KMS-11 (cell line): ENCODE measurements at regions not wholly inside any gene's neighbourhood (a gene's known extent, or its start where the extent isn't known, plus 50 kb on each side); places are given as distances from the start of the nearest gene placed in this dataset.

Source experiments
- H2AFZ ChIP-seq: fragments of 200-600 bp; sonication (generic); 2 replicates; pipeline ENCODE4 v1.6.1; 2016; ENCODE audit warnings: antibody characterized with exemption, mixed run types, low read depth
- H3K27ac ChIP-seq: fragments of 200-600 bp; sonication (generic); 2 replicates; pipeline ENCODE4 v1.6.1; 2016; ENCODE audit warnings: mild to moderate bottlenecking, mixed run types
- H3K27me3 ChIP-seq: fragments of 200-600 bp; sonication (generic); 2 replicates; pipeline ENCODE4 v1.6.1; 2017; ENCODE audit warnings: mild to moderate bottlenecking, low read depth, mixed run types, moderate library complexity; ENCODE audit not compliant: insufficient read depth
- H3K36me3 ChIP-seq: fragments of 200-600 bp; sonication (generic); 2 replicates; pipeline ENCODE4 v1.6.1; 2017; ENCODE audit warnings: mild to moderate bottlenecking, mixed run types; ENCODE audit not compliant: insufficient read depth
- H3K4me1 ChIP-seq: fragments of 200-600 bp; sonication (generic); 2 replicates; pipeline ENCODE4 v1.6.1; 2016; ENCODE audit warnings: mild to moderate bottlenecking, low read depth, mixed run types; ENCODE audit not compliant: poor library complexity, severe bottlenecking
- H3K4me2 ChIP-seq: fragments of 200-600 bp; sonication (generic); 2 replicates; pipeline ENCODE4 v1.7.0; 2016; ENCODE audit warnings: mild to moderate bottlenecking, mixed run types
- H3K4me3 ChIP-seq: fragments of 200-600 bp; sonication (generic); IDR thresholded peaks from 2 replicates; pipeline ENCODE4 v1.6.1; 2017; ENCODE audit warnings: low read depth, low read length, mixed read lengths; ENCODE audit not compliant: insufficient read depth
- H3K79me2 ChIP-seq: fragments of 200-600 bp; sonication (generic); 2 replicates; pipeline ENCODE4 v1.6.1; 2016; ENCODE audit warnings: low read depth, mixed run types; ENCODE audit not compliant: insufficient read depth
- H3K9ac ChIP-seq: fragments of 200-600 bp; sonication (generic); 2 replicates; pipeline ENCODE4 v1.6.1; 2016; ENCODE audit warnings: mild to moderate bottlenecking, mixed run types
- H4K20me1 ChIP-seq: fragments of 200-600 bp; sonication (generic); 2 replicates; pipeline ENCODE4 v1.6.1; 2016; ENCODE audit warnings: mild to moderate bottlenecking, mixed run types; ENCODE audit not compliant: insufficient read depth
- TF ChIP-seq, protein P1 (sequence below): fragments of 200-600 bp; sonication (generic); conservative IDR thresholded peaks from 2 replicates; pipeline ENCODE4 v1.6.1; 2017; ENCODE audit warnings: low read depth, mild to moderate bottlenecking, antibody characterized with exemption, low read length, moderate library complexity, mixed read lengths

DNA sequence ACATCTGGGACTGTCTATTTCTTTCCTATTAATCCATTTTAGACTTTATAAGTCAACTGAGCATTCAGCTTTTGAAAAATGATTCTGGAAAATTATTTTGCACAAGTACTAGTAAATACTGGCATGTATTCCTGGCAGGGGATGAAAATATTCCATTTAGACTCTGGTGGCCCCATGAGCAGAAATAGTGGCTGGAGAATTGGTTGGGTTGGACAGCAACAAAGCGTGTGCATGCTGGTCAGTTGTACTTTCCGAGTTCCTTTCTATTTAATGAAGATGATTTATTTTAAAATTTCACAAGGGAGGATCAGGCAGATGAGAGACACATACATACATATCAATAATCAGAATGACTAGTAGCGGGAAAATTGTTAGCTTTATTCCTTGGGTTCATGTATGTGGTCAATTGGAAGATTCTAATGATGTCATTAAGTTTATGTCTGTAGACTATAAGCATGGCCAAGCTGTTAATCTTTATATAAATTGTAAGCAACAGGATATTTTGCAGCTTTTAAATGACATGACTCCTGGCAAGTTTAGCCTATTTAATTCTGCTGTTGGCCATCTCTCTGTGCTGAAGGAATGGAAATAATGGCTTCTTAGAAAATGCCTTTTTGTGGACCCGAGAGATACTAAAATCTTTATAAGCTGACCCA, 541.6 kb downstream of the SLC4A3 start:
- Histone ChIP-seq H3K36me3 (no peaks in the 10 kb centered on the region), H4K20me1 (no peaks in the 10 kb centered on the region), H3K79me2 (no peaks in the 10 kb centered on the region), H3K27ac (no peak overlapping the region), H3K4me1 (no peaks in the 10 kb centered on the region), H3K4me2 (no peak overlapping the region), H3K27me3 (no peaks in the 10 kb centered on the region), H3K4me3 (no peak overlapping the region), H3K9ac (no peak overlapping the region), H2AFZ (no peak overlapping the region)
- TF ChIP-seq, protein P1, sequence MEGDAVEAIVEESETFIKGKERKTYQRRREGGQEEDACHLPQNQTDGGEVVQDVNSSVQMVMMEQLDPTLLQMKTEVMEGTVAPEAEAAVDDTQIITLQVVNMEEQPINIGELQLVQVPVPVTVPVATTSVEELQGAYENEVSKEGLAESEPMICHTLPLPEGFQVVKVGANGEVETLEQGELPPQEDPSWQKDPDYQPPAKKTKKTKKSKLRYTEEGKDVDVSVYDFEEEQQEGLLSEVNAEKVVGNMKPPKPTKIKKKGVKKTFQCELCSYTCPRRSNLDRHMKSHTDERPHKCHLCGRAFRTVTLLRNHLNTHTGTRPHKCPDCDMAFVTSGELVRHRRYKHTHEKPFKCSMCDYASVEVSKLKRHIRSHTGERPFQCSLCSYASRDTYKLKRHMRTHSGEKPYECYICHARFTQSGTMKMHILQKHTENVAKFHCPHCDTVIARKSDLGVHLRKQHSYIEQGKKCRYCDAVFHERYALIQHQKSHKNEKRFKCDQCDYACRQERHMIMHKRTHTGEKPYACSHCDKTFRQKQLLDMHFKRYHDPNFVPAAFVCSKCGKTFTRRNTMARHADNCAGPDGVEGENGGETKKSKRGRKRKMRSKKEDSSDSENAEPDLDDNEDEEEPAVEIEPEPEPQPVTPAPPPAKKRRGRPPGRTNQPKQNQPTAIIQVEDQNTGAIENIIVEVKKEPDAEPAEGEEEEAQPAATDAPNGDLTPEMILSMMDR = no peak

DNA sequence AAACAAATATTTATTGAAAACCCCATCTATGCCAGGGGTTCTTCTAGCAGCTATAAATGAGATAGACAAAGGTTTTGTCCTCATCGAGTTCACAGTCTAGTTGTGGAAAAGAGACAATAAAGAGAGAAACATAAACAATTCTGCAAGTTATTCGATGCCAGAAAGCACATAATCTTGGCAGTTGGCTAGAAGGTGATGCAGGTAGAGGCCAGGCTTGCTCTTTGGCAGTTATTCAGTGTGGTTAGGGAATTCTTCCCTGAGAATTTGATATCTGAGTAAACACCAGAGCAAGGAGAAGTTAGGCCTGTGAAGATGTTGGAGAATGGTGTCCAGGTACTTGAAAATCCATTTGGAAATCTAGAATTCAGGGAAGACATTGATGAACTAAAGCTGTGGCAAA, 547.4 kb downstream of the SLC4A3 start:
- H3K27ac ChIP-seq = no peak overlapping the region
- no peaks in the 10 kb centered on the region for H3K27me3 ChIP-seq
- no peak overlapping the region for H2AFZ ChIP-seq
- H3K4me2 ChIP-seq = no peak overlapping the region
- H3K4me1 ChIP-seq = no peaks in the 10 kb centered on the region
- H3K79me2 ChIP-seq = no peaks in the 10 kb centered on the region
- H3K4me3 ChIP-seq = no peak overlapping the region
- no peak overlapping the region for H3K9ac ChIP-seq
- H3K36me3 ChIP-seq = no peaks in the 10 kb centered on the region
- H4K20me1 ChIP-seq = no peaks in the 10 kb centered on the region
- TF ChIP-seq, protein P1 = no peak

DNA sequence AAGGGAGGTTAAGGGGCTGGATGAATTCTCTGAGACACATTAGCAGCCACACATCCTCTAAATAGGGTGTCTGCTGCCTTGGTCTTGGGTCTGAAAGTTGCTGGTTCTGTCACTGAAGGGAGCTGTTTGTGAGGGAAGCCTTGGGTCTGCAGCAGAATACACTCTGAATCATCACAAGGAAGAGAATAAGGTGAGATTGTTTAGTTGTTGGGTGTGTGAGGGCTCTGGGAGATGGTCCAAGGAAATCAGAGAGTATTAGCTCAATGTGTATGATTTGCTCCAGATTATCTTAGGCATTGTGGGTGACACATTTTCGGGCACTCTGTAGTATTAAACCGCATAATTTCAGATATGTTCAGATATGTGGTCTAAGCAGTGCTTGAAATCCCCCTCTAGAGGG, 548.5 kb downstream of the SLC4A3 start:
- no peak overlapping the region for H2AFZ ChIP-seq
- no peak overlapping the region for H3K4me3 ChIP-seq
- no peak overlapping the region for H3K27ac ChIP-seq
- no peaks in the 10 kb centered on the region for H3K4me1 ChIP-seq
- TF ChIP-seq, protein P1 = no peak
- no peaks in the 10 kb centered on the region for H3K27me3 ChIP-seq
- H3K36me3 ChIP-seq = no peaks in the 10 kb centered on the region
- H3K79me2 ChIP-seq = no peaks in the 10 kb centered on the region
- no peak overlapping the region for H3K4me2 ChIP-seq
- H3K9ac ChIP-seq = no peak overlapping the region
- no peaks in the 10 kb centered on the region for H4K20me1 ChIP-seq

DNA sequence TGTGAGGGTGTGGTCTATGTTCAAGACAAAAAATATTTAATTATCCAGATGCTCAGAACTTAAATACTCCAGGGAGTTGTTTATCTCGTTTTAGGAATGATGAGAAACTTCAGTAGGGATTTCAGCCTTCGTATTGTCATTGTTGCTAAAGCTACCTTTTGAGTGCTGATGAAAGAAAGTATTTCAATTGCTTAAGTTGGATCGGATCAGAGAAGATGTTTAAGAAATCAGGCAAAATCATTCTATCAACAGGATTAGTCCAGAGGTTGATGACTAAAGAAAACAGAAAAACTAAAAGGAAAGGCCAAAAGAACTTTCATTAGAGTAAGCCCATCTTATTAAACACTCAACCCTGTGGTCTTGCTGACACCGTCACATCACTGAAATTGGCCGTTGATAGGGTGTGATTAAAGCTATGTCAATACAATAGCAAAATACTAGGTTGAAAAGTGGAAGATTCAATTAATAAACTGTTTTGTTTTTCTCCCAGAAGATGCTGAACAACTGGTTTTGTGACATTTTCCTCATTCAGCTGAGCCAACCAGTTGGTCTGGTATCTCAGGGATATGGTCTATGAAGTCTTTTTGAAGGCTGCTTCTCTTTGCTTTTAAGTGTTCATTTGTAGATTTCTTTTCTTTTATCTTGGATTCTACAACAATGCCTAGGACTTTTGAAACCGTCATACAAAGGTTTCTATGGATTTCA, 551.7 kb downstream of the SLC4A3 start:
- Histone ChIP-seq H4K20me1 (no peaks in the 10 kb centered on the region), H3K4me3 (no peak overlapping the region), H3K79me2 (no peaks in the 10 kb centered on the region), H3K27me3 (no peaks in the 10 kb centered on the region), H3K4me1 (no peaks in the 10 kb centered on the region), H3K27ac (no peak overlapping the region), H3K36me3 (no peaks in the 10 kb centered on the region), H2AFZ (no peak overlapping the region), H3K4me2 (no peak overlapping the region), H3K9ac (no peak overlapping the region)
- TF ChIP-seq, protein P1 = no peak
